ENCODE measurements at regions not wholly inside any gene's neighbourhood (a gene's known extent, or its start where the extent isn't known, plus 50 kb on each side); places are given as distances from the start of the nearest gene placed in this dataset.
"Not testable (repeated sequence)": the region's sequence is repeated elsewhere in the genome, so short reads cannot be mapped to it uniquely, and the experiment has no call there.

- no peak for DNase-seq (ENCODE audit: extremely low spot score)
- CTCF ChIA-PET, result no interaction called here
- no peak for TF ChIP-seq FOXA1 (IDR thresholded peaks at IDR 0.05)
- no peak for TF ChIP-seq CTBP1 (IDR thresholded peaks at IDR 0.05; ENCODE audit: borderline replicate concordance)
- POLR2A ChIA-PET, result no interaction called here
Observed at GRCh38 chr6:169406804-169407203, 153.2 kb upstream of the THBS2 start.

- no peak for DNase-seq (ENCODE audit: extremely low spot score)
- no peak for TF ChIP-seq TARDBP (IDR thresholded peaks at IDR 0.05)
- no peak for TF ChIP-seq HDGF (IDR thresholded peaks at IDR 0.05; ENCODE audit: borderline replicate concordance)
- POLR2A ChIA-PET, result no interaction called here
- CTCF ChIA-PET, result no interaction called here
Observed at GRCh38 chr6:169406034-169406433, 152.4 kb upstream of the THBS2 start.

- POLR2A ChIA-PET, result no interaction called here
- DNase-seq (ENCODE audit: extremely low spot score), result no peak
- TF ChIP-seq SP1 (IDR thresholded peaks at IDR 0.05), result no peak
- TF ChIP-seq CTBP1 (IDR thresholded peaks at IDR 0.05; ENCODE audit: borderline replicate concordance), result no peak
- no peak for TF ChIP-seq BHLHE40 (IDR thresholded peaks at IDR 0.05; ENCODE audit: borderline replicate concordance)
- TF ChIP-seq FOXK2 (IDR thresholded peaks at IDR 0.05), result no peak
- CTCF ChIA-PET, result no interaction called here
Observed at GRCh38 chr6:169404828-169405227, 151.2 kb upstream of the THBS2 start.

GRCh38 chr6:169398342-169399105, 144.9 kb upstream of the THBS2 start:
- no peak for DNase-seq (ENCODE audit: extremely low spot score)
- ChIA-PET CTCF (no interaction called here), POLR2A (no interaction called here)
- TF ChIP-seq CTBP1 (IDR thresholded peaks at IDR 0.05; ENCODE audit: borderline replicate concordance) (no peak), NFRKB (IDR thresholded peaks at IDR 0.05) (no peak)

GRCh38 chr6:169397684-169398083, 144.0 kb upstream of the THBS2 start:
- TF ChIP-seq BHLHE40 (IDR thresholded peaks at IDR 0.05; ENCODE audit: borderline replicate concordance), result no peak
- no peak for TF ChIP-seq ZNF384 (IDR thresholded peaks at IDR 0.05)
- TF ChIP-seq ARNT (IDR thresholded peaks at IDR 0.05), result no peak
- no peak for TF ChIP-seq FOXA1 (IDR thresholded peaks at IDR 0.05)
- no peak for TF ChIP-seq L3MBTL2 (conservative IDR thresholded peaks at IDR 0.05)
- TF ChIP-seq NFRKB (IDR thresholded peaks at IDR 0.05), result no peak
- no peak for TF ChIP-seq FOXM1 (IDR thresholded peaks at IDR 0.05; ENCODE audit: borderline replicate concordance)
- TF ChIP-seq CTBP1 (IDR thresholded peaks at IDR 0.05; ENCODE audit: borderline replicate concordance), result no peak
- no peak for TF ChIP-seq LEF1 (IDR thresholded peaks at IDR 0.05; ENCODE audit: borderline replicate concordance)
- TF ChIP-seq ELF4 (IDR thresholded peaks at IDR 0.05), result no peak
- TF ChIP-seq SUZ12 (IDR thresholded peaks at IDR 0.05), result no peak
- TF ChIP-seq SP1 (IDR thresholded peaks at IDR 0.05), result no peak
- TF ChIP-seq TARDBP (IDR thresholded peaks at IDR 0.05), result no peak
- POLR2A ChIA-PET, result no interaction called here
- CTCF ChIA-PET, result no interaction called here
- DNase-seq (ENCODE audit: extremely low spot score), result no peak

GRCh38 chr6:169396554-169397163, 143.0 kb upstream of the THBS2 start:
- POLR2A ChIA-PET, result no interaction called here
- no peak for DNase-seq (ENCODE audit: extremely low spot score)
- TF ChIP-seq SUZ12 (IDR thresholded peaks at IDR 0.05) (no peak), BHLHE40 (IDR thresholded peaks at IDR 0.05; ENCODE audit: borderline replicate concordance) (no peak), FOXM1 (IDR thresholded peaks at IDR 0.05; ENCODE audit: borderline replicate concordance) (no peak), LEF1 (IDR thresholded peaks at IDR 0.05; ENCODE audit: borderline replicate concordance) (no peak), NFRKB (IDR thresholded peaks at IDR 0.05) (no peak), FOXK2 (IDR thresholded peaks at IDR 0.05) (no peak), PKNOX1 (IDR thresholded peaks at IDR 0.05) (no peak), L3MBTL2 (conservative IDR thresholded peaks at IDR 0.05) (no peak), FOXA1 (IDR thresholded peaks at IDR 0.05) (no peak), ARNT (IDR thresholded peaks at IDR 0.05) (no peak), CTBP1 (IDR thresholded peaks at IDR 0.05; ENCODE audit: borderline replicate concordance) (no peak), ZNF384 (IDR thresholded peaks at IDR 0.05) (no peak), ELF4 (IDR thresholded peaks at IDR 0.05) (no peak)
- CTCF ChIA-PET, result no interaction called here

- DNase-seq (ENCODE audit: extremely low spot score); CTCF ChIA-PET; POLR2A ChIA-PET: not testable (repeated sequence)
Observed at GRCh38 chr6:169396009-169396539, 142.4 kb upstream of the THBS2 start.

GRCh38 chr6:169395080-169395805, 141.6 kb upstream of the THBS2 start:
- CTCF ChIA-PET, result no interaction called here
- DNase-seq (ENCODE audit: extremely low spot score), result no peak
- TF ChIP-seq NFRKB (IDR thresholded peaks at IDR 0.05) (no peak), ELF4 (IDR thresholded peaks at IDR 0.05) (no peak), TARDBP (IDR thresholded peaks at IDR 0.05) (no peak), ZNF384 (IDR thresholded peaks at IDR 0.05) (no peak), BHLHE40 (IDR thresholded peaks at IDR 0.05; ENCODE audit: borderline replicate concordance) (no peak), FOXK2 (IDR thresholded peaks at IDR 0.05) (no peak), LEF1 (IDR thresholded peaks at IDR 0.05; ENCODE audit: borderline replicate concordance) (no peak), FOXA1 (IDR thresholded peaks at IDR 0.05) (no peak)
- POLR2A ChIA-PET, result no interaction called here
